ENCODE measurements at regions not wholly inside any gene's neighbourhood (a gene's known extent, or its start where the extent isn't known, plus 50 kb on each side); places are given as distances from the start of the nearest gene placed in this dataset.
"Not testable (repeated sequence)": the region's sequence is repeated elsewhere in the genome, so short reads cannot be mapped to it uniquely, and the experiment has no call there.

- DNase-seq: no peak
Measured at GRCh38 chr6:81950877-81951276, 198.4 kb upstream of the TENT5A start.

GRCh38 chr6:81948861-81949260, 196.4 kb upstream of the TENT5A start:
- no peak for DNase-seq

DNA sequence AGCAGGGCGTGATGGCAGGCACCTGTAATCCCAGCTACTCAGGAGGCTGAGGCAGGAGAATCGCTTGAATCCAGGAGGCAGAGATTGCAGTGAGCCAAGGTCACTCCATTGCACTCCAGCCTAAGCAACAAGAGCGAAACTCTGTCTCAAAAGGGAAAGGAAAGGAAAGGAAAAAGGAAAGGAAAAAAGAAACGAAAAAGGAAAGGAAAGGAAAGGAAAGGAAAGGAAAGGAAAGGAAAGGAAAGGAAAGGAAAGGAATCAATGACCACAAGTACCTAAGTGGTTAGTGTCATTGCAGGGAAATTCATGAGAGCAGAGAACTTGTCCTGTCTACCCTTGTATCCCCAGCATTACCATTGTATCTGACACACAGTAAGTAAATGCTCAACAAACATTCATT, 195.7 kb upstream of the TENT5A start:
- not testable (repeated sequence) for DNase-seq

GRCh38 chr6:81944661-81945060, 192.2 kb upstream of the TENT5A start:
- DNase-seq: no peak

GRCh38 chr6:81942842-81943241, 190.4 kb upstream of the TENT5A start:
- DNase-seq: not testable (repeated sequence)

DNA sequence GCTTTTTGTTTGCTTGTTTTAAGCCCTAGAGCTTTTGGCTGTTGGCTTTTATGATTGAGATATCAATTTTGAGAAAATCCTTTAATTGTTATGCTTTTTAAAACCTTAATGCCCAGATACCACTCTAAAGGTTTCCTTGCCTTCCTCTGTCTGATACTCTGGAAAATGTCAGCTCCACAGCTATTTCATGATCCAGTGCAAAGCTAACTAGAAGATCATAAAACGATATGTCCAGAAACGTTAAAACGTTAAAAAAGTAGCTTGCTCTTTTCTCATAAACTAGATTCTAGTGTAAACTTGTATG, 189.5 kb upstream of the TENT5A start:
- no peak for DNase-seq

DNA sequence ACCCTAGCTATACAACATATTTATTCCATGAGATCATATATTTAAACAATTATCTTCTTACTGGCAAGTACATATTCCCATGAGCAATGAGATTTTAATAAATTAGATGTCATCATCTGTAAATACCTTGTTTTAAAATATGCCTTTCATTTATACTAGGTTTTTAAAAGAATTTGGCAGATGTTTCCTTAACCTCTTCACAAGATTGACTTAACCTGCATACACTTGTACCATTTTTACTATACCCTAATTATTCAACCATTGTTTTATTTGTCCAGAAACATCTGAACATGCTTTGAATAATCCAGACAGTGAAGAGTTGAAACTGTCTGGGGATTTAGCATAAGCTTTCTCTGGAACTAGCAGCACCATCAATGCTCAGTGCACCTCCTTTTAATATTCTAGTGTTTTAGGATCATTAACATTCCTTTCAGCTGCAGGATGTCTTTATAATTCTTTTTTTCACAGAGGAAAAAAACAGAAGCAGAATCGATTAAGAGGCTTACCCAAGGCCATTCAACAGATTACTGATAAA, 188.0 kb upstream of the TENT5A start:
- no peak for DNase-seq

DNA sequence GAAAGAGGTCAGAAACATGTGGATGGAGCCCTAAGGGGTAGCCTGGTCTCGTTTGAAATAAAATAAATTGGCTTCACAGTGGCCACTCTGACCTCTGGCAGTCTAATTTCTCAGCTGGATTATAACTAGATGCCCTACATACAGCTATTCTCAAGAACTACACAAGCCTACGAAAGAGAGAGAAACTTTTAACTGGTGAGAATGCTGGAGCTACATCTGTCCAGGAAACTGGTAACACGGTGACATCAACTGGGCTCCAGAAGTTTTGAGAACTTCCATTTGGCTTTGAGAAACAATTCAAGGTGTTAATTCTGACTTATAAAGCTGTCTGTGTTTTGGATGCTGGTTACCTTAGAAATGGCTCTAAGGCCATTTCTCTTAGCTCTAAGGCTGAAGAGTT, 187.3 kb upstream of the TENT5A start:
- no peak for DNase-seq

GRCh38 chr6:81938991-81939732, 186.7 kb upstream of the TENT5A start:
- DNase-seq: no peak

- DNase-seq: no peak
Measured at GRCh38 chr6:81938014-81938856, 185.8 kb upstream of the TENT5A start.

DNA sequence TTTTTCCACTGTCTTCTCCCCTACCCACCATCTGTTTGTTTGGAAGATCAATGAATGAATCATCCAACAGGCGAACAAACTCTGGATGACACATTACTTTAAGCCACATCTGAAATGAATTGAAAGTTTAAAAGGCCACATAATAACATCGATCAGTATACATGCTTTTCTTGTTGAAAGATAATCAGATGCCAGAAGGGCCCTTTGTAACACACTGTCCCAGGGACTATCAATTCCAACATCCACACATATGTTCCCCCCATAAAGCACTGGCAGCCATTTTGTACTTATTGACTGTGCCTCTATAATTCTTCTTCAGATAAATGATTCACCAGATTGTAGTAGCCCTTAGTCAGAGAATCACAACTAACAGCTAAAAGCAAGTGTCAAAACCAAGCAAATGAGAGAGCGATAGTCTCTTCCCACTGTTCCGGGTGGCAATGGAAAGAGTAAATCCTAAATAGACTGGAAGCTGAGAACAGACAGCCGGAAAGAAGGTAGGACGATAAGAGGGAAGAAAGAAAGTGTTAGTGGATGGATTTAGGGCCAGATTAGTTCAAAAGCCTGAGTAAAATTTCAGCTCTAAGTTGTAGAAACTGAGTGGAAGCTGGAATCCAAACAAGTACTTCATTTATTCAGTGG, 184.9 kb upstream of the TENT5A start:
- no peak for DNase-seq

DNA sequence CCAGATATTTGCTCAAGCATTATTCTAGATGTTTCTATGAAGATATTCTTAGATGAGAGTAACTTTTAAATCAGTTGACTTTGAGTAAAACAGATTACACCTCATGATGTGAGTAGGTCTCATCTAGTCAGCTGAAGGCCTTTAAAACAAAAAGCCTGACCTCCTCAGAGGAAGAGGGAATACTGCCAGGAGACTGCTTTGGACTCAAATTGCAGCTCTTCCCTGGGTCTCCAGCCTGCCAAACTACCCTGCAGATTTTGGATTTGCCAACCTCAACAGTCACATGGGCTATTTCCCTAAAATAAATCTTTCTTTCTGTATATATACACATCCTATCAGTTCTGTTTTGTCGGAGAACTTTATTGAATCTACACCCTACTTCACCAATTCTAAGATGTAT, 182.5 kb upstream of the TENT5A start:
- no peak for DNase-seq

- no peak for DNase-seq
Measured at GRCh38 chr6:81933608-81934051, 181.1 kb upstream of the TENT5A start.

DNA sequence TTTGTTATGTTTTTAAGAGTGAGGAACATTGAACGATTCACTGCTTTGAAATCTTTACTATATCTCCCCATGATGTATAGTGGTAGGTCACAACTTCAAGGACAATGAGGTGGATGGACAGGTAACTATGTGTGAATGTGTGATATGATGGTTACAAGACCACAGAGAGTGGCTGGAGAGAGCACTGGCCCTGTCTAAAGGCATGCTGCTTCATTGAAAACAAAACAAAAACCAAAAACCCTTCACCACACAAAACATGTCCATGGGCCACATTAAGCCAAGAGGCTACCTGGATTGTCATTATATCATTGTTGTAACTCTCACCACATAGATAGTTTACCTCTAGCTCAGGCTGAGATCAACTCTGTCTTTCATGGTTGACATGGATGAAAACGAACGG, 180.6 kb upstream of the TENT5A start:
- no peak for DNase-seq

DNA sequence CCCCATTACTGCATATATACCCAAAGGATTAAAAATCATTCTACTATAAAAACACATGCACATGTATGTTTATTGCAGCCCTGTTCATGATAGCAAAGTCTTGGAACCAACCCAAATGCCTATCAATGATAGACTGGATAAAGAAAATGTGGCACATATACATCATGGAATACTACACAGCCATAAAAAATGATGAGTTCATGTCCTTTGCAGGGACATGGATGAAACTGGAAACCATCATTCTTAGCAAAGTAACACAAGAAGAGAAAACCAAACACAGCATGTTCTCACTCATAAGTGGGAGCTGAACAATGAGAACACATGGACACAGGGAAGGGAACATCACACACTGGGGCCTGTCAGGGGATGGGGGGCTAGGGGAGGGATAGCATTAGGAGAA, 180.0 kb upstream of the TENT5A start:
- DNase-seq: not testable (repeated sequence)

- no peak for DNase-seq
Measured at GRCh38 chr6:81929828-81930227, 177.3 kb upstream of the TENT5A start.

GRCh38 chr6:81925201-81925600, 172.7 kb upstream of the TENT5A start:
- DNase-seq: no peak

DNA sequence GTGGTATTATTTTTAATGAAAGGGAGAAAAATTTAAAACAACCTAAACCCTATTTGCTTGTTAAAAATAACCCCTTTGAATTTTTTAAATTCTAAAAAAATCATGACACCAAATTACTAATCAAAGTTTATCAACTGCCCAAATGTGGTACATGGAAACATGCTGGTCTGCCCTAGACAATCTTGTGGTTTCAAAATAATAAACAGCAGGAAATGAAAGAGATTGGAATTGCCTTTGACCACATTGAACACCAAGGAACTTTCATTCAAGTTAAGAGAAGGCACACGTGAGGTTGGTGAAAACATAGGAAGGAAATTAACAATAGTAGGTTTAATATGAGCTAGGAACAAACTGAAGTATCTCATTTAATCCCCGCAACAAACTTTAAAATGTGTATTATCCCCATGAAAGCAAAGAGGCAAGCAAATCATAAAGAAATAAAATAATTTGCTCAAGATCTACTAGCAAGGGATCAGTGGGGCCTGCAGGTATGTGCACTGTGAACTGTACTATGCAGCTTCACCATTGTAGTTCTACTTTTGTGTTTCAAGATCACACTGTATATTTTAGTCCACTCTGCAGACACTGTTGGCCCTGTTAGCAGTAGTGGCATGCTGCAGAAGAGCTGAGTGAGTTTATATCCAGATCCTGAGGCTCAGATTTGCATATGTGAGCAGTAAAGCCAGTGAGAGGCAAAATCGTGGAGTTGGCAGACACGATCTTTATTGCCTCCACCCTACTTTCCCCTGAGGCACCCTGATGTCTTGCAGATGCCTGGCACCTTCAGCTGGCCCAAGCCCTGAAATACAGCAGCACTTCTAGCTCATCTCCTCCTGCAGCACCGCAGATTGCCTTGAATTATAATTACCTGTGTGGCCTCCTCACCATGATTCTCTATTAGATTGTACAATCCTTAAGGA, 157.8 kb upstream of the TENT5A start:
- no peak for DNase-seq

DNA sequence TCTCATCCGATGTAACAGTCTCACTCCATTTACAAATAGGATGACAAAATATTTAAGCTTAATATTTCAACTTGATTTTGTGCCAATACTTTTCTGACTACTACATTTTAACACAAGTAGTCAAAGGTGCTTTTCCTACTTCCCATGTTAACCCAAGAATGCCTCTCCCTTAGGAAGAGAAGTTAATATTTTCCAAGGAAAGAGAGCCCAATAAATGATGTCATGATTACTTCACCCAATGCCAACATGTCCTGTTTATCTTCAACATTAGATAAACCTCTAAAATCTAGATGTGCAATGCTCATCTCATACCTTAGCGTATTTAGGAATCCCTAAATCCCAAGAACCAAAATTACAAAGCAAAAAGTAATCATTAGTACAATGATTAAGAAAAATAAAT, 156.7 kb upstream of the TENT5A start:
- DNase-seq: no peak

GRCh38 chr6:81906709-81907204, 154.3 kb upstream of the TENT5A start:
- DNase-seq: no peak

- DNase-seq: no peak
Measured at GRCh38 chr6:81906041-81906440, 153.6 kb upstream of the TENT5A start.

DNA sequence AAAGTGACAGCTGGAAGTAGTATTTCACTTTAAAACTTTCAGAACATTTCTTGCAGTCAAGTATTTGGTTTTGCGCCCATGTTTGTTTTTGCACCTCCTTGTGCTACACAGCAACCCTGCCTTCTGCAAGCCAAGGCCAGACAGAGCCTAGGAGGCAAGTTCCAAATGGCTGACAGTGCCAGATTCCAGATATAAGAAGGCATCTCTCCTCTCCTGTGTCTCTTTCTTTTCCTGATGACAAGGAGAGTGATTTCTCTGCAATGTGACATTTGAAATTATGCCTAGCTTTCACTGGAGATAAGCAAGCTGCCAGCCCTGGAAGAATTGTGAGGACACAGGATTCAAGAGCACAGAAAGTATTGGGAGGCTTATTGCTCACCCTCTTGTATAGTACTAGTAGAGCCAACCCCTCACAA, 149.1 kb upstream of the TENT5A start:
- DNase-seq: no peak
